ENCODE measurements at regions not wholly inside any gene's neighbourhood (a gene's known extent, or its start where the extent isn't known, plus 50 kb on each side); places are given as distances from the start of the nearest gene placed in this dataset.

DNA sequence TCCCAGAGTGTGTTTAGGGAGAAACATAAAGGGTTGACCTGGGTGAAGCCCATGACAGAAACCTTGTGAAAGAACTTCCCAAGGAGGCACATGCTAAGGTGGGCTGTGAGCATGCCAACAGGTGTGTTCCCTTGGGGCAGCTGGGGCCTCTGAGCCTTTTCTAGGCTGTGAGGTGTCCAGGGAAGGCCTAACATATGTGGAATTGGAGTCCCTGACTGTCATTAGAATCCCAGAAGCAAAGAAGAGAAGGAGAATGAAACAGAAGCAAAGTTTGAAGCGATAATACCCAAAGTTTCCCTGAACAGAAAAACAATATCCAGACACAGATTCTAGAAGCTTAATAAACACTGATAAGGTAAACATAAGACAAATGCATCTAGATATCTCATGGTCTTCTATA is 143.3 kb downstream of the CD83 start:
- TF ChIP-seq, protein P1, sequence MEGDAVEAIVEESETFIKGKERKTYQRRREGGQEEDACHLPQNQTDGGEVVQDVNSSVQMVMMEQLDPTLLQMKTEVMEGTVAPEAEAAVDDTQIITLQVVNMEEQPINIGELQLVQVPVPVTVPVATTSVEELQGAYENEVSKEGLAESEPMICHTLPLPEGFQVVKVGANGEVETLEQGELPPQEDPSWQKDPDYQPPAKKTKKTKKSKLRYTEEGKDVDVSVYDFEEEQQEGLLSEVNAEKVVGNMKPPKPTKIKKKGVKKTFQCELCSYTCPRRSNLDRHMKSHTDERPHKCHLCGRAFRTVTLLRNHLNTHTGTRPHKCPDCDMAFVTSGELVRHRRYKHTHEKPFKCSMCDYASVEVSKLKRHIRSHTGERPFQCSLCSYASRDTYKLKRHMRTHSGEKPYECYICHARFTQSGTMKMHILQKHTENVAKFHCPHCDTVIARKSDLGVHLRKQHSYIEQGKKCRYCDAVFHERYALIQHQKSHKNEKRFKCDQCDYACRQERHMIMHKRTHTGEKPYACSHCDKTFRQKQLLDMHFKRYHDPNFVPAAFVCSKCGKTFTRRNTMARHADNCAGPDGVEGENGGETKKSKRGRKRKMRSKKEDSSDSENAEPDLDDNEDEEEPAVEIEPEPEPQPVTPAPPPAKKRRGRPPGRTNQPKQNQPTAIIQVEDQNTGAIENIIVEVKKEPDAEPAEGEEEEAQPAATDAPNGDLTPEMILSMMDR (IDR thresholded peaks at IDR 0.05) = no peak
- TF ChIP-seq POLR2AphosphoS5 (IDR thresholded peaks at IDR 0.05) = no peak
- TF ChIP-seq EP300 (IDR thresholded peaks at IDR 0.05) = no peak
